Renal cortex interstitium (tissue), 11 donors: ENCODE measurements at regions not wholly inside any gene's neighbourhood (a gene's known extent, or its start where the extent isn't known, plus 50 kb on each side); places are given as distances from the start of the nearest gene placed in this dataset.
"Not testable (repeated sequence)": the region's sequence is repeated elsewhere in the genome, so short reads cannot be mapped to it uniquely, and the experiment has no call there.

Experiments
- DNase-seq, 11 donors: peaks; one replicate each; pipeline ENCODE4 v3.0.0-alpha.2; 2013; ENCODE audit warnings: low read depth in 9 of 11, low spot score in 4 of 11; ENCODE audit errors: extremely low read depth in 1 of 11

DNA sequence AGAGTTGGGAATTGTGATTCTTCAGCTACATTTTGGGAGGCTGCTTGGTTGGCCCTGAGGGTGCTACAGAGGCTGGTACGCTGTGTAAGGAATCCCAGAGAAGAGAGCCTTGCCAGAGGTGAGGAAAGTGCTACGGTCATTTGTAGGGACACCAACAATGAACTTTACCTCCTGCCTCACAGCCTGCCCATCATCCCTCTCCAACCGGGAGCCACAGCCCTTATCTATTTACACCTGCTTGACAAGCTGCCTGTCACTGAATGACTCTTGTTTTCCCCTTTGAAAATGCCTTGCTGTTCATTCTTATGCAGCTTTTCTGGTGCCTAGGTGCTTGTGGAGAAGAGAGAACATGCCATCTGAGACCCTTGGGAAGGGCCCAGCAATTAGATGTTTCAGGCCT is 110.8 kb downstream of the PCSK1 start:
- no peak for DNase-seq

DNA sequence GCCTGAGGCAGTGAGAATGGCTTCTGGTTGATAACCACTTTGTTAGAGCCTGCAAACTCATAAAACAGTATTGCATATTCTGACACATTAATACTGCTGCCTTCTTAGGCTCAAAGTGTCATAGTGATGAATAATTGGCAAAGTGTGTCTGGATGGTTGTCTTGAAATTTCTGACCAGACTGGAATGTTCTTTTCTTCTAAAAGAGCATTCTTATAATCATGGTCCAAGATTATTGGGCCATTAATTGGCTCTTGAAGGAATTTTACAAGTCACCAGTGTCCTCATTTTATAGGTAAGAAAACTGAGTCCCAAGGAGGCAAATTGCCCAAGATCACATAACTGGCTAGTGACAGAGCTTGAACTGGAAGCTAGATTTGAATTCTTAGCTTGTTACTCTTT is 111.7 kb downstream of the PCSK1 start:
- no peak for DNase-seq

DNA sequence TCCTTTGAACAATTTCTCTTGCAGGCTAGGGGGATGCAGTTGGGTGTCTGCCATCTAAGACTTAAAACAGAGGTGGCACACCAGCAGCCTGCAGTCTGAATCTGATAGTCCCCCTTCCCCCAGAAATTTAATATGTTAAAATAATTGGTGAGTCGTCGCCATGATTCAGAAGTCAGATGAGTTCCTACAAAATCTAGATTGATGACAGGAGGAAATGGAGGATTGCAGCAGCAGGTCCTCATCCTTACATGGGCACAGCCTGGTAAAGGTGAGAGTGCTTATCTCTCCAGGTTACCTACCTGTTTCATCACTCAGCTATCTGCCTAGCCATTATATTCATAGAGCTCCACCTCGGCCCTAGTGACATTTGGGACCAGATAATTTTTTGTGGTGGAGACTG is 112.3 kb downstream of the PCSK1 start:
- DNase-seq: no peak

DNA sequence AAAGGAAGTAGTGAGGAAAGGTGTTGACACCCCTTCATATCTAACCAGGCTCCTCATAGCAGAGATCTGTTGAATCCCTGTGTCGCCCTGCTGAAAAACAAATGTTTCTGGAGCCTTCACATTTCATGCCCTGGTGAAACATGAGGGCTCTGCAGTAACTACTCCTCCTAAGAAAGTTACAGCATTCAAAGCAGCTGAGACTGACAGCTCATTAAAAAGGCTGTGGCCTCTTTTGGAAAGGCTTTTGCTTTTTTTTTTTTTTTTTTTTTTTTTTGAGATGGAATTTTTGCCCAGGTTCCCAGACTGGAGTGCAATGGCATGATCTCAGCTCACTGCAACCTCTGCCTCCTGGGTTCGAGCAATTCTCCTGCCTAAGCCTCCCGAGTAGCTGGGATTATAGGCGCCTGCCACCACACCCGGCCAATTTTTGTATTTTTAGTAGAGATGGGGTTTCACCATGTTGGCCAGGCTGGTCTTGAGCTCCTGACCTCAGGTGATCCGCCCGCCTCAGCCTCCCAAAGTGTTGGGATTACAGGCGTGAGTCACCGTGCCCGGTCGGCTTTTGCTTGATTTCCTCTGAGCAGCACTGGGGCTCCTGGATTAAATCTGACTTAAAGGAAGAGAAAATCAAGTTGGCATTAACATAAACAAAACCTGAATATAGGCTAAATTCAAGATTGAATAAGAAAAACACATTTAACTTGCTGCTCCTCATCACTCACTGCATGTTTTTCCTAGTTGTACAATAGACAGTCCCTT is 112.9 kb downstream of the PCSK1 start:
- not testable (repeated sequence) for DNase-seq

DNA sequence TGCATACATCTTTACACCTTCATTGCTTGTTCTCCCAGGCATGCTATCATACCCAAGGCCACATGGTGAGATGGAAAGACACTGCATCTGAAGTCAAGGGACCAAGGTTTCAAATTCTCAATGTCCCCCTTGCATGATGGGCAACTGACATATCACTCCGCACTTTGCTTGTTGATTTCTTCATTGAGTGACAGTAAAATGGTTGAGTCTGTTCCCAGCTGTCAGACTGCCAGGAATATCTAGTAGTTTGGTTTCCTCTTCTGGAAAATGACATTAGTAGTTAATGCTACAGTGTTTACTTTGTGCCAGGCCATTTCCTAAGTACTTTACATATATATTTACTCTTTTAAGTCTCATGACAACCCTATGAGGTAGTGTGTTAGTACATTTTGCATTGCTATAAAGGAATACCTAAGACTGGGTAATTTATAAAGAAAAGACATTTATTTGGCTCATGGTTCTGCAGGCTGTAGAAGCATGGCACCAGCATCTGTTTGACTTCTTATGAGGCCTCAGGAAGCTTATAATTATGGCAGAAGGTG is 114.4 kb downstream of the PCSK1 start:
- no peak for DNase-seq

DNA sequence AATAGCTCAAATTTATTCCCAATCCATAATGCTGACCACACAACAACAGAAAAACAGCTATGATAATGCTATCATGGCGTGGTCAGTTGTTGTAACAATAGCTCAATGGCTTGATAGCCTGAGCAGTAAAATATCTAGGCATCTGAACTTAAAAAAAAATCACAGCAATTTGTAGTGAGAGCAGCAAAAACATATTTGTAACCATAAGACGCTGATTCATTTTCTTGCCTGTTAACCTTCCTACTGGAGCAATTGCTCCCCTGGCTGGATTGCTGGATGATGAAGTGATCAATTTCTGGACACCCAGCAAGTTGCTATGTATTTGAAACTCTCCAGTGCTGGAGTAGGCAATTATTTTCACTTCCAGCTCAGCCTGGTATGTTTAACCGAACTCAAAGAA is 115.1 kb downstream of the PCSK1 start:
- no peak for DNase-seq

- no peak for DNase-seq
These were observed 116.6 kb downstream of the PCSK1 start for GRCh38 chr5:96316487-96316886.

GRCh38 chr5:96316017-96316416 is 117.0 kb downstream of the PCSK1 start:
- no peak for DNase-seq

GRCh38 chr5:96315431-96315830 is 117.6 kb downstream of the PCSK1 start:
- no peak for DNase-seq

GRCh38 chr5:96312383-96312782 is 120.7 kb downstream of the PCSK1 start:
- no peak for DNase-seq

DNA sequence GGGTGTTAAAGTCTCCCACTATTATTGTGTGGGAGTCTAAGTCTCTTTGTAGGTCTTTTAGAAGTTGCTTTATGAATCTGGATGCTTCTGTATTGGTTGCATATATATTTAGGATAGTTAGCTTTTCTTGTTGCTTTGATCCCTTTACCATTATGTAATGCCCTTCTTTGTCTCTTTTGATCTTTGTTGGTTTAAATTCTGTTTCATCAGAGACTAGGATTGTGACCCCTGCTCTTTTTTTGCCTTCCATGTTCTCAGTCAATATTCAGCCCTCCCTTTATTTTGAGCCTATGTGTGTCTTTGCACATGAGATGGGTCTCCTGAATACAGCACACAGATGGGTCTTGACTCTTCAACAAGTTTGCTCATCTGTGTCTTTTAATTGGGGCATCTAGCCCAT is 126.0 kb downstream of the PCSK1 start:
- not testable (repeated sequence) for DNase-seq

GRCh38 chr5:96302174-96302738 is 130.8 kb downstream of the PCSK1 start:
- no peak for DNase-seq

DNA sequence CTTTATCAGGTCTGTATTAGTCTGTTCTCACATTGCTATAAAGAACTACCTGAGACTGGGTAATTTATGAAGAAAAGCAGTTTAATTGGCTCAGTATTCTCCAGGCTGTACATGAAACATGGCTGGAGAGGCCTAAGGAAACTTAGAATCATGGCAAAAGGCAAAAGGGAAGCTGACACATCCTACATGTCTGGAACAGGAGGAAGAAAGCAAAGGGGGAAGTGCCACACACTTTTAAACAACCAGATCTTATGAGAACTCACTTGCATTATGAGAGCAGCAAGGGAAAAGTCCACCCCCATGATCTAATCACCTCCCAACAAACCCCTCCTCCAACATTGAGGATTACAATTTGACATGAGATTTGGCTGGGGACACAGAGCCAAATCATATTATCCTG is 132.1 kb downstream of the PCSK1 start:
- no peak for DNase-seq

DNA sequence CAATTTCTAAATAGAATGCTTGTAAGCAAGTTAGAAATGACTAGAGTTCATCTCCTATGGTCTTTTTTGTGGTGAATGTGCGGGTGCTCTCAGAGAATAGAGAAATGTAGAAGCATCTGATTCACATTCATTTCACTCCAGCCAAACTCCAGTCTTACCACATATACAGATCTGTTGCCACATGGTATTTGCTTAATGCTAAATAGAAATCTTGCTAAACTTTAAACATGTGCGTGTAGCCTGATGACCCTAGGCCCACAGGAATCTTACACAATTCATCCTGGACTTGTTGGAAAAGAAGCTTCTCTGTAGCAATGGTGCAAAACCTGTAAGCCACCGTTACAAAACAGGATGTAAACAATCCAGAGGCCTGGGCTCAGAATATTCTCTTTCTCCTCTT is 135.2 kb downstream of the PCSK1 start:
- no peak for DNase-seq

- no peak for DNase-seq
These were observed 135.8 kb downstream of the PCSK1 start for GRCh38 chr5:96297290-96297689.

- no peak for DNase-seq
These were observed 138.2 kb downstream of the PCSK1 start for GRCh38 chr5:96294884-96295202.

GRCh38 chr5:96293966-96294883 is 138.8 kb downstream of the PCSK1 start:
- DNase-seq: no peak

GRCh38 chr5:96292582-96293247 is 140.3 kb downstream of the PCSK1 start:
- DNase-seq: no peak

DNA sequence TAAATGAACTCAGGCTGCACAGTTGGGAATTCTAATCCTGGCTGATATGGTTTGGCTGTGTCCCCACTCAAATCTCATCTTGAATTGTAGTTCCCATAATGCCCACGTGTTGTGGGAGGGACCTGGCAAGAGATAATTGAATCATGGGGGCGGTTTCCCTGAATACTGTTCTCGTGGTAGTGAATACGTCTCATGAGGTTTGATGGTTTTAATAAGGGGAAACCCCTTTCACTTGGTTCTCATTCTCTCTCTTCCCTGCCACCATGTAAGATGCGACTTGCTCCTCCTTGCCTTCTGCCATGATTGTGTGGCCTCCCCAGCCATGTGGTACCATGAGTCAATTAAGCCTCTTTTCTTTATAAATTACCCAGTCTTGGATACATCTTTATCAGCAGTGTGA is 143.8 kb downstream of the PCSK1 start:
- not testable (repeated sequence) for DNase-seq

GRCh38 chr5:96288845-96289185 is 144.2 kb downstream of the PCSK1 start:
- DNase-seq: no peak
